H1 (cell line): ENCODE measurements at regions not wholly inside any gene's neighbourhood (a gene's known extent, or its start where the extent isn't known, plus 50 kb on each side); places are given as distances from the start of the nearest gene placed in this dataset.
A peak's percentile ranks its signal among the peaks of the same experiment; 100 is the strongest.

ENCODE experiments used
- CTCF ChIA-PET: fragments of 300-600 bp; sonication (Branson Sonifier 250); formaldehyde crosslinking; loops from one replicate; lab custom pipeline; 2021; ENCODE audit not compliant: partially characterized antibody; lab: Charles Lee
- POLR2A ChIA-PET: fragments of 300-600 bp; sonication (Branson Sonifier 250); formaldehyde crosslinking; loops from one replicate; lab custom pipeline; 2021; ENCODE audit warnings: inconsistent platforms; ENCODE audit not compliant: partially characterized antibody; lab: Charles Lee
- DNase-seq, 2 experiments: peaks; one replicate each; pipeline versions ENCODE4 v3.0.0 to v3.0.0-alpha.2; 2010 to 2022; ENCODE audit warnings: low spot score in 2 of 2, low read depth in 1 of 2, mixed read lengths in 1 of 2
- FAIRE-seq: peaks from 2 replicates; lab custom pipeline; 2011; peaks lifted over from hg19 to GRCh38; lab: Jason Lieb, UNC
- H2AFZ ChIP-seq: 2 replicates; pipeline ENCODE4 v1.8.1; 2012; ENCODE audit warnings: low read length, inconsistent platforms
- H2AK5ac ChIP-seq: 2 replicates; pipeline ENCODE4 v1.6.1; 2013; ENCODE audit warnings: low read depth, low read length
- H2BK120ac ChIP-seq: replicated peaks from 2 replicates; pipeline ENCODE3; 2013; ENCODE audit warnings: low read depth, low read length, inconsistent platforms
- H2BK12ac ChIP-seq: 2 replicates; pipeline ENCODE4 v1.6.1; 2013; ENCODE audit warnings: low read depth, low read length
- H2BK15ac ChIP-seq: 2 replicates; pipeline ENCODE4 v1.6.1; 2013; ENCODE audit warnings: low read length
- H2BK20ac ChIP-seq: 2 replicates; pipeline ENCODE4 v1.6.1; 2013; ENCODE audit warnings: low read length
- H2BK5ac ChIP-seq: 2 replicates; pipeline ENCODE4 v1.6.1; 2013; ENCODE audit warnings: low read depth, low read length
- H3K14ac ChIP-seq: 2 replicates; pipeline ENCODE4 v1.6.1; 2013; ENCODE audit warnings: inconsistent platforms; ENCODE audit not compliant: insufficient read length
- H3K18ac ChIP-seq: 2 replicates; pipeline ENCODE4 v1.6.1; 2013; ENCODE audit warnings: low read length; ENCODE audit errors: extremely low read depth
- H3K23ac ChIP-seq: 2 replicates; pipeline ENCODE4 v1.6.1; 2013; ENCODE audit warnings: inconsistent platforms; ENCODE audit not compliant: insufficient read length
- H3K23me2 ChIP-seq: 2 replicates; pipeline ENCODE4 v1.6.1; 2013; ENCODE audit warnings: low read depth, low read length
- H3K27ac ChIP-seq: 2 replicates; pipeline ENCODE4 v1.6.1; 2011; ENCODE audit warnings: low read depth, low read length, inconsistent platforms
- H3K27me3 ChIP-seq, 4 experiments: replicated peaks in 1 of 4; 1 replicate in 1 of 4; 2 replicates in 3 of 4; pipeline versions ENCODE4 v1.6.1 to v1.8.1; 2011 to 2013; ENCODE audit warnings: low read length in 3 of 4, mild to moderate bottlenecking in 3 of 4, inconsistent platforms in 2 of 4, mixed read lengths in 2 of 4, moderate library complexity in 1 of 4; ENCODE audit not compliant: control insufficient read depth in 3 of 4, insufficient read depth in 3 of 4; ENCODE audit errors: extremely low read depth in 1 of 4
- H3K36me3 ChIP-seq, 4 experiments: 2 replicates each; pipeline versions ENCODE4 v1.6.1 to v1.8.1; 2011 to 2013; ENCODE audit warnings: mild to moderate bottlenecking in 4 of 4, low read length in 3 of 4, moderate library complexity in 2 of 4, control low read depth in 1 of 4, inconsistent platforms in 1 of 4; ENCODE audit not compliant: insufficient read depth in 4 of 4, control insufficient read depth in 2 of 4
- H3K4ac ChIP-seq: replicated peaks from 2 replicates; pipeline ENCODE3; 2013; ENCODE audit warnings: low read length, low read depth, mixed read lengths, inconsistent platforms; ENCODE audit not compliant: insufficient read length
- H3K4me1 ChIP-seq, 4 experiments: replicated peaks in 1 of 4; 1 replicate in 1 of 4; 2 replicates in 3 of 4; pipeline versions ENCODE4 v1.6.1 to v1.8.1; 2011 to 2013; ENCODE audit warnings: low read length in 3 of 4, inconsistent platforms in 2 of 4, mixed read lengths in 1 of 4; ENCODE audit not compliant: insufficient read depth in 4 of 4, control insufficient read depth in 3 of 4
- H3K4me2 ChIP-seq, 2 experiments: 2 replicates each; pipeline versions ENCODE4 v1.6.1 to v1.8.1; 2011 to 2013; ENCODE audit warnings: low read depth in 2 of 2, low read length in 2 of 2, control low read depth in 1 of 2, inconsistent platforms in 1 of 2, mild to moderate bottlenecking in 1 of 2; ENCODE audit not compliant: insufficient read depth in 1 of 2
- H3K4me3 ChIP-seq, 4 experiments: fragments of 200-600, 300-600 bp in 1 of 4; sonication (generic), shearing (Covaris generic), sonication (Bioruptor Twin) in 1 of 4; 2 replicates each; pipeline versions ENCODE4 v1.5.1 to v1.8.1; 2011 to 2016; ENCODE audit warnings: low read length in 4 of 4, low read depth in 3 of 4, control low read depth in 2 of 4, inconsistent platforms in 2 of 4, mild to moderate bottlenecking in 2 of 4, mixed read lengths in 1 of 4, moderate library complexity in 1 of 4; ENCODE audit not compliant: insufficient read depth in 2 of 4; ENCODE audit errors: extremely low read depth in 1 of 4
- H3K56ac ChIP-seq: replicated peaks from 2 replicates; pipeline ENCODE3; 2013; ENCODE audit warnings: low read depth, mild to moderate bottlenecking, mixed read lengths, low read length, inconsistent platforms; ENCODE audit not compliant: insufficient read length
- H3K79me1 ChIP-seq: 2 replicates; pipeline ENCODE4 v1.6.1; 2013; ENCODE audit warnings: low read depth, low read length, control low read depth
- H3K79me2 ChIP-seq, 2 experiments: 2 replicates each; pipeline versions ENCODE4 v1.6.1 to v1.8.1; 2012 to 2013; ENCODE audit warnings: low read length in 2 of 2, mild to moderate bottlenecking in 2 of 2, inconsistent platforms in 1 of 2; ENCODE audit not compliant: insufficient read depth in 2 of 2, control insufficient read depth in 1 of 2
- H3K9ac ChIP-seq, 4 experiments: replicated peaks in 1 of 4; 1 replicate in 1 of 4; 2 replicates in 3 of 4; pipeline versions ENCODE4 v1.6.1 to v1.8.1; 2011 to 2013; ENCODE audit warnings: low read depth in 3 of 4, low read length in 3 of 4, control low read depth in 2 of 4, mild to moderate bottlenecking in 2 of 4, moderate library complexity in 2 of 4, inconsistent platforms in 1 of 4; ENCODE audit errors: extremely low read depth in 1 of 4
- H3K9me3 ChIP-seq, 2 experiments: 2 replicates each; pipeline versions ENCODE4 v1.6.1 to v1.8.1; 2012 to 2013; ENCODE audit warnings: mild to moderate bottlenecking in 2 of 2, moderate library complexity in 2 of 2, control low read depth in 1 of 2, inconsistent platforms in 1 of 2, low read depth in 1 of 2, low read length in 1 of 2, mixed read lengths in 1 of 2; ENCODE audit not compliant: insufficient read depth in 2 of 2
- H4K20me1 ChIP-seq, 2 experiments: replicated peaks in 1 of 2; 2 replicates each; pipeline versions ENCODE3 to v1.8.1; 2011 to 2013; ENCODE audit warnings: inconsistent platforms in 2 of 2, low read length in 2 of 2, mild to moderate bottlenecking in 1 of 2; ENCODE audit not compliant: insufficient read depth in 2 of 2, control insufficient read depth in 1 of 2
- H4K5ac ChIP-seq: 2 replicates; pipeline ENCODE4 v1.6.1; 2013; ENCODE audit warnings: low read length, low read depth, mixed read lengths, inconsistent platforms; ENCODE audit not compliant: insufficient read length
- H4K8ac ChIP-seq: 2 replicates; pipeline ENCODE4 v1.8.0; 2013; ENCODE audit warnings: mild to moderate bottlenecking, moderate library complexity, low read length, inconsistent platforms; ENCODE audit not compliant: insufficient read depth; ENCODE audit errors: extremely low read depth
- H4K91ac ChIP-seq: replicated peaks from 2 replicates; pipeline ENCODE3; 2013; ENCODE audit warnings: low read length, mixed read lengths, inconsistent platforms; ENCODE audit not compliant: insufficient read length
- BRCA1 ChIP-seq: IDR thresholded peaks from 2 replicates; pipeline ENCODE4 v1.6.1; 2012; ENCODE audit warnings: low read depth, low read length, improper control_type of control experiment
- SAP30 ChIP-seq: fragments of 300-600 bp; sonication (generic); IDR thresholded peaks from 2 replicates; pipeline ENCODE4 v1.7.1; 2012; ENCODE audit warnings: low read length, moderate library complexity, mild to moderate bottlenecking, inconsistent platforms; ENCODE audit not compliant: insufficient read depth, insufficient replicate concordance
- WGBS, 2 experiments: shearing (Covaris generic) in 1 of 2; methylation state at CpG; one replicate each; pipeline versions ENCODE4 v1.1.6 to v1.1.7; 2013 to 2015; ENCODE audit warnings: low lambda C conversion rate in 2 of 2, mixed read lengths in 2 of 2, inconsistent platforms in 1 of 2, low coverage in 1 of 2, missing lambda C conversion rate in 1 of 2; ENCODE audit not compliant: insufficient replicate concordance in 2 of 2, insufficient coverage in 1 of 2, insufficient read length in 1 of 2; ENCODE audit errors: extremely low coverage in 1 of 2, missing lambda C conversion rate in 1 of 2; 5-methylcytosine and 5-hydroxymethylcytosine counted together

- Histone ChIP-seq H2BK5ac (no peak overlapping the region), H3K79me2 (no peaks in the 10 kb centered on the region), H2AK5ac (no peak overlapping the region), H2BK15ac (no peak overlapping the region), H2BK12ac (no peak overlapping the region), H4K5ac (no peak overlapping the region), H3K4me2 (no peak overlapping the region), H3K79me1 (no peaks in the 10 kb centered on the region), H3K27me3 (no peaks in the 10 kb centered on the region), H3K14ac (no peak overlapping the region), H3K56ac (no peak overlapping the region), H3K23ac (no peak overlapping the region), H3K4me3 (no peak overlapping the region), H3K9me3 (no peaks in the 10 kb centered on the region), H2BK120ac (no peak overlapping the region), H3K4ac (no peak overlapping the region), H3K36me3 (no peaks in the 10 kb centered on the region), H3K4me1 (no peaks in the 10 kb centered on the region), H3K27ac (no peak overlapping the region; the same call in 1 of the 2 replicates), H4K8ac (no peak overlapping the region), H3K23me2 (no peaks in the 10 kb centered on the region), H2AFZ (peak overlapping the region; percentile 31; the same call in 1 of the 2 replicates), H4K20me1 (no peaks in the 10 kb centered on the region), H3K18ac (no peak overlapping the region), H2BK20ac (no peak overlapping the region), H3K9ac (no peak overlapping the region), H4K91ac (no peak overlapping the region)
- 92% methylated on average over 3 of the region's 3 CpGs; no CpG with 5 or more reads in 1 of the 2 experiments for WGBS, 2 experiments
- POLR2A ChIA-PET = no interaction called here
- CTCF ChIA-PET = interaction anchor here (0.6 to 1.2 kb wide), 2 partner anchors 155 to 171 kb away, joined by 3 read pairs; no protein-coding TSS in a partner anchor
- no peak for TF ChIP-seq BRCA1
- no peak for TF ChIP-seq SAP30
- DNase-seq = no peak
- FAIRE-seq = no peak
Observed at GRCh38 chr10:26384600-26384999, 53.5 kb upstream of the APBB1IP start.
